HCT116 (cell line): ENCODE measurements at regions not wholly inside any gene's neighbourhood (a gene's known extent, or its start where the extent isn't known, plus 50 kb on each side); places are given as distances from the start of the nearest gene placed in this dataset.

Source experiments
- ATAC-seq: fragments of 200-7000 bp; cut with Tn5 transposase; 2 replicates; pipeline ENCODE4 v1.9.1; 2020; ENCODE audit warnings: mild to moderate bottlenecking, moderate library complexity
- BruUV-seq: library from RNA; stranded (reverse); fragments of 400-500 nt; replicated peaks from 2 replicates; lab custom pipeline; 2021; lab: Mats Ljungman, UMichigan
- CTCF ChIA-PET: fragments of 300-600 bp; sonication (Branson Sonifier 250); formaldehyde crosslinking; loops from one replicate; lab custom pipeline; 2021; ENCODE audit warnings: antibody characterized with exemption; lab: Charles Lee
- POLR2A ChIA-PET: fragments of 300-600, 350-600 bp; sonication (Branson Sonifier 250); formaldehyde crosslinking; loops from one replicate; lab custom pipeline; 2021; ENCODE audit warnings: antibody characterized with exemption; lab: Charles Lee
- RAD21 ChIA-PET, 2 experiments: fragments of 300-600 bp; sonication (Branson Sonifier 250); formaldehyde crosslinking; loops; one replicate each; lab custom pipeline; 2023; ENCODE audit warnings: low total read pairs in 2 of 2; ENCODE audit not compliant: uncharacterized antibody in 2 of 2, unreplicated experiment in 2 of 2, low non-redundant PET in 1 of 2; lab: Charles Lee
- DNase-seq: peaks from one replicate; pipeline ENCODE4 v3.0.0-alpha.2; 2010; ENCODE audit warnings: low read depth, low spot score
- H2AFZ ChIP-seq: fragments of 200-600 bp; shearing (Covaris generic), sonication (generic); 2 replicates; pipeline ENCODE4 v1.6.1; 2017; ENCODE audit warnings: low read depth, mixed run types, mixed read lengths, antibody characterized with exemption, low read length; ENCODE audit not compliant: poor library complexity, severe bottlenecking
- H3K27ac ChIP-seq: 2 replicates; pipeline ENCODE4 v1.5.1; 2012; ENCODE audit warnings: low read depth, low read length
- H3K27me3 ChIP-seq: fragments of 200-600 bp; sonication (generic); 2 replicates; pipeline ENCODE4 v1.6.1; 2016; ENCODE audit warnings: mixed run types, low read length, mixed read lengths; ENCODE audit not compliant: insufficient read depth
- H3K36me3 ChIP-seq, 2 experiments: fragments of 200-500 bp in 1 of 2; fragments of 200-600 bp in 1 of 2; sonication (Bioruptor generic) in 1 of 2; sonication (generic) in 1 of 2; 2 replicates each; pipeline versions ENCODE4 v1.5.1 to v1.6.1; 2014 to 2016; ENCODE audit warnings: low read length in 2 of 2, inconsistent platforms in 1 of 2, mixed read lengths in 1 of 2, mixed run types in 1 of 2; ENCODE audit not compliant: insufficient read depth in 2 of 2, control insufficient read depth in 1 of 2
- H3K4me1 ChIP-seq, 2 experiments: fragments of 200-600 bp in 1 of 2; sonication (generic) in 1 of 2; 2 replicates each; pipeline versions ENCODE4 v1.5.1 to v1.6.1; 2012 to 2017; ENCODE audit warnings: low read length in 2 of 2, inconsistent platforms in 1 of 2, mild to moderate bottlenecking in 1 of 2, mixed read lengths in 1 of 2, mixed run types in 1 of 2, moderate library complexity in 1 of 2; ENCODE audit not compliant: insufficient read depth in 2 of 2, control insufficient read depth in 1 of 2
- H3K4me2 ChIP-seq: fragments of 200-600 bp; sonication (generic); 2 replicates; pipeline ENCODE4 v1.6.1; 2017; ENCODE audit warnings: mixed run types, low read length, mixed read lengths
- H3K4me3 ChIP-seq, 2 experiments: fragments of 200-600 bp in 1 of 2; sonication (generic) in 1 of 2; replicated peaks in 1 of 2; 2 replicates each; pipeline ENCODE4 v1.5.1; 2011 to 2016; ENCODE audit warnings: low read length in 2 of 2, control low read depth in 1 of 2, low read depth in 1 of 2, mild to moderate bottlenecking in 1 of 2, mixed read lengths in 1 of 2, mixed run types in 1 of 2
- H3K79me2 ChIP-seq: fragments of 200-600 bp; sonication (generic); 2 replicates; pipeline ENCODE4 v1.6.1; 2017; ENCODE audit warnings: mild to moderate bottlenecking, mixed run types, low read length, moderate library complexity, mixed read lengths; ENCODE audit not compliant: insufficient read depth
- H3K9ac ChIP-seq: fragments of 200-600 bp; sonication (generic); 2 replicates; pipeline ENCODE4 v1.6.1; 2016; ENCODE audit warnings: low read length, mixed read lengths
- H3K9me2 ChIP-seq: fragments of 200-600 bp; sonication (generic), shearing (Covaris generic); 2 replicates; pipeline ENCODE4 v1.6.1; 2017; ENCODE audit warnings: mixed run types, mild to moderate bottlenecking, moderate library complexity; ENCODE audit not compliant: insufficient read depth
- H3K9me3 ChIP-seq, 2 experiments: fragments of 200-500 bp in 1 of 2; fragments of 200-600 bp in 1 of 2; sonication (Bioruptor generic) in 1 of 2; sonication (generic) in 1 of 2; 2 replicates each; pipeline ENCODE4 v1.6.1; 2014 to 2017; ENCODE audit warnings: low read length in 2 of 2, mixed read lengths in 2 of 2, inconsistent platforms in 1 of 2, low read depth in 1 of 2, mild to moderate bottlenecking in 1 of 2, mixed run types in 1 of 2, moderate library complexity in 1 of 2; ENCODE audit not compliant: control insufficient read depth in 1 of 2, insufficient read depth in 1 of 2
- H4K20me1 ChIP-seq: fragments of 200-600 bp; sonication (generic), shearing (Covaris generic); 2 replicates; pipeline ENCODE4 v1.6.1; 2017; ENCODE audit warnings: mixed run types, mild to moderate bottlenecking, moderate library complexity; ENCODE audit not compliant: insufficient read depth
- CEBPB ChIP-seq: IDR thresholded peaks from 2 replicates; pipeline ENCODE4 v1.6.1; 2012; ENCODE audit warnings: low read depth
- EGR1 ChIP-seq: IDR thresholded peaks from 2 replicates; pipeline ENCODE4 v1.6.1; 2012; ENCODE audit warnings: low read depth
- ELF1 ChIP-seq: IDR thresholded peaks from 2 replicates; pipeline ENCODE4 v1.6.1; 2012; ENCODE audit warnings: low read depth, borderline replicate concordance
- EZH2 ChIP-seq: fragments of 200-600 bp; sonication (generic); IDR thresholded peaks from 2 replicates; pipeline ENCODE4 v1.6.1; 2017; ENCODE audit warnings: antibody characterized with exemption, mixed run types
- EZH2phosphoT487 ChIP-seq: fragments of 200-600 bp; IDR thresholded peaks from 2 replicates; pipeline ENCODE4 v1.6.1; 2018; ENCODE audit warnings: antibody characterized with exemption, borderline replicate concordance
- FOSL1 ChIP-seq: IDR thresholded peaks from 2 replicates; pipeline ENCODE4 v1.6.1; 2012; ENCODE audit warnings: low read depth
- JUND ChIP-seq: IDR thresholded peaks from 2 replicates; pipeline ENCODE4 v1.6.1; 2012
- POLR2A ChIP-seq: IDR thresholded peaks from 2 replicates; pipeline ENCODE4 v1.7.0; 2011; ENCODE audit warnings: borderline replicate concordance; ENCODE audit not compliant: insufficient read depth, insufficient read length; ENCODE audit errors: extremely low read depth
- RAD21 ChIP-seq: IDR thresholded peaks from 2 replicates; pipeline ENCODE4 v1.6.1; 2012; ENCODE audit warnings: low read depth, mild to moderate bottlenecking
- SIN3A ChIP-seq: IDR thresholded peaks from 2 replicates; pipeline ENCODE4 v1.6.1; 2012; ENCODE audit warnings: low read depth
- SP1 ChIP-seq: IDR thresholded peaks from 2 replicates; pipeline ENCODE4 v1.6.1; 2012; ENCODE audit warnings: low read depth
- SRF ChIP-seq: IDR thresholded peaks from 2 replicates; pipeline ENCODE4 v1.6.1; 2012; ENCODE audit warnings: low read depth
- TCF7L2 ChIP-seq: IDR thresholded peaks from 2 replicates; pipeline ENCODE4 v1.7.0; 2011; ENCODE audit warnings: borderline replicate concordance, inconsistent platforms; ENCODE audit not compliant: insufficient read depth, insufficient read length; ENCODE audit errors: extremely low read depth
- YY1 ChIP-seq: IDR thresholded peaks from 2 replicates; pipeline ENCODE4 v1.6.1; 2011; ENCODE audit warnings: low read length, low read depth, moderate library complexity, mild to moderate bottlenecking; ENCODE audit not compliant: insufficient replicate concordance; ENCODE audit errors: extremely low read depth
- ZFX ChIP-seq: fragments of 450-650 bp; IDR thresholded peaks from 2 replicates; pipeline ENCODE4 v1.6.1; 2017
- ZNF274 ChIP-seq: fragments of 200-500 bp; sonication (Bioruptor generic); IDR thresholded peaks from 2 replicates; pipeline ENCODE4 v1.6.1; 2014; ENCODE audit warnings: mild to moderate bottlenecking, low read depth, low read length, inconsistent platforms
- intact Hi-C: fragments of 100-400 bp; cut with micrococcal nuclease; formaldehyde crosslinking; loops from 2 replicates; pipeline ENCODE4 v1.10.0; 2022
- TF ChIP-seq, protein P1 (sequence below), 3 experiments: fragments of 200-600 bp in 1 of 3; sonication (generic) in 1 of 3; IDR thresholded peaks in 2 of 3; conservative IDR thresholded peaks in 1 of 3; 2 replicates each; pipeline ENCODE4 v1.5.1; 2012 to 2017; ENCODE audit warnings: low read depth in 2 of 3, low read length in 2 of 3, antibody characterized with exemption in 1 of 3, borderline replicate concordance in 1 of 3, control low read depth in 1 of 3, mild to moderate bottlenecking in 1 of 3, mixed read lengths in 1 of 3, mixed run types in 1 of 3, moderate library complexity in 1 of 3; ENCODE audit not compliant: insufficient read depth in 1 of 3
- TF ChIP-seq, protein P2 (sequence below): IDR thresholded peaks from 2 replicates; pipeline ENCODE4 v1.6.1; 2012
- TF ChIP-seq, protein P3 (sequence below): IDR thresholded peaks from 2 replicates; pipeline ENCODE4 v1.6.1; 2012
- TF ChIP-seq, protein P4 (sequence below): IDR thresholded peaks from 2 replicates; pipeline ENCODE4 v1.6.1; 2011; ENCODE audit warnings: mild to moderate bottlenecking, low read length, moderate library complexity; ENCODE audit not compliant: insufficient replicate concordance; ENCODE audit errors: extremely low read depth

DNA sequence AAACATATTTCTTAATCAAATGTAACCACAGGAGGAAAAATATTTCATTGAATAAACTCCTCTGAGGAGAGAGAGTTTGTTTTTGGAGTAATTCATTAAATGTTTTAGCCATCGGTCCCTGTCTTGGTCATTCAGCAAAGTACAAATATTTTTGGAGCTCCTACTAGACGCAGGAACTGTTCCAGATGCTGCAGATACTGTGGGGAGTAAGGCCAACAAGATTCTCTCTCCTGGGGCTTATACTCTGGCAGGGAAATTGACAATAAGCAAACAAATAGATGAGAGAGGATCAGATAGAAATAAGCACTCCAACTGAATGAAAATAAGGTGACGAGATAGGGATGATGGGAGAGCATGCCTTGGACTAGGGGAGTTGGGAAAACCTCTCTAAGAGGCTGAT lies 264.1 kb downstream of the TTC8 start:
- no peak for ATAC-seq
- Histone ChIP-seq H3K27me3 (no peaks in the 10 kb centered on the region), H3K4me1 (no peaks in the 10 kb centered on the region), H4K20me1 (no peaks in the 10 kb centered on the region), H3K9ac (no peak overlapping the region), H3K9me2 (no peaks in the 10 kb centered on the region)
- intact Hi-C loops = no loop called here
- ChIA-PET CTCF (no interaction called here), POLR2A (no interaction called here)
- DNase-seq = no peak
- BruUV-seq = no TSS peak
- TF ChIP-seq JUND (no peak), ZNF274 (no peak), CEBPB (no peak), YY1 (no peak), ZFX (no peak), SP1 (no peak), SIN3A (no peak), RAD21 (no peak), EZH2 (no peak), ELF1 (no peak), EZH2phosphoT487 (no peak), SRF (no peak), EGR1 (no peak), FOSL1 (no peak), POLR2A (no peak), TCF7L2 (no peak)
- TF ChIP-seq, protein P1, sequence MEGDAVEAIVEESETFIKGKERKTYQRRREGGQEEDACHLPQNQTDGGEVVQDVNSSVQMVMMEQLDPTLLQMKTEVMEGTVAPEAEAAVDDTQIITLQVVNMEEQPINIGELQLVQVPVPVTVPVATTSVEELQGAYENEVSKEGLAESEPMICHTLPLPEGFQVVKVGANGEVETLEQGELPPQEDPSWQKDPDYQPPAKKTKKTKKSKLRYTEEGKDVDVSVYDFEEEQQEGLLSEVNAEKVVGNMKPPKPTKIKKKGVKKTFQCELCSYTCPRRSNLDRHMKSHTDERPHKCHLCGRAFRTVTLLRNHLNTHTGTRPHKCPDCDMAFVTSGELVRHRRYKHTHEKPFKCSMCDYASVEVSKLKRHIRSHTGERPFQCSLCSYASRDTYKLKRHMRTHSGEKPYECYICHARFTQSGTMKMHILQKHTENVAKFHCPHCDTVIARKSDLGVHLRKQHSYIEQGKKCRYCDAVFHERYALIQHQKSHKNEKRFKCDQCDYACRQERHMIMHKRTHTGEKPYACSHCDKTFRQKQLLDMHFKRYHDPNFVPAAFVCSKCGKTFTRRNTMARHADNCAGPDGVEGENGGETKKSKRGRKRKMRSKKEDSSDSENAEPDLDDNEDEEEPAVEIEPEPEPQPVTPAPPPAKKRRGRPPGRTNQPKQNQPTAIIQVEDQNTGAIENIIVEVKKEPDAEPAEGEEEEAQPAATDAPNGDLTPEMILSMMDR (IDR thresholded peaks at IDR 0.05 in 2 of 3, conservative IDR thresholded peaks at IDR 0.05 in 1 of 3; ENCODE audit: borderline replicate concordance in 1 of 3, insufficient read depth in 1 of 3, low read depth in 2 of 3, low read length in 2 of 3) = no peak
- TF ChIP-seq, protein P2, sequence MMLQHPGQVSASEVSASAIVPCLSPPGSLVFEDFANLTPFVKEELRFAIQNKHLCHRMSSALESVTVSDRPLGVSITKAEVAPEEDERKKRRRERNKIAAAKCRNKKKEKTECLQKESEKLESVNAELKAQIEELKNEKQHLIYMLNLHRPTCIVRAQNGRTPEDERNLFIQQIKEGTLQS = no peak
- TF ChIP-seq, protein P3, sequence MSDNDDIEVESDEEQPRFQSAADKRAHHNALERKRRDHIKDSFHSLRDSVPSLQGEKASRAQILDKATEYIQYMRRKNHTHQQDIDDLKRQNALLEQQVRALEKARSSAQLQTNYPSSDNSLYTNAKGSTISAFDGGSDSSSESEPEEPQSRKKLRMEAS = no peak
- TF ChIP-seq, protein P4, sequence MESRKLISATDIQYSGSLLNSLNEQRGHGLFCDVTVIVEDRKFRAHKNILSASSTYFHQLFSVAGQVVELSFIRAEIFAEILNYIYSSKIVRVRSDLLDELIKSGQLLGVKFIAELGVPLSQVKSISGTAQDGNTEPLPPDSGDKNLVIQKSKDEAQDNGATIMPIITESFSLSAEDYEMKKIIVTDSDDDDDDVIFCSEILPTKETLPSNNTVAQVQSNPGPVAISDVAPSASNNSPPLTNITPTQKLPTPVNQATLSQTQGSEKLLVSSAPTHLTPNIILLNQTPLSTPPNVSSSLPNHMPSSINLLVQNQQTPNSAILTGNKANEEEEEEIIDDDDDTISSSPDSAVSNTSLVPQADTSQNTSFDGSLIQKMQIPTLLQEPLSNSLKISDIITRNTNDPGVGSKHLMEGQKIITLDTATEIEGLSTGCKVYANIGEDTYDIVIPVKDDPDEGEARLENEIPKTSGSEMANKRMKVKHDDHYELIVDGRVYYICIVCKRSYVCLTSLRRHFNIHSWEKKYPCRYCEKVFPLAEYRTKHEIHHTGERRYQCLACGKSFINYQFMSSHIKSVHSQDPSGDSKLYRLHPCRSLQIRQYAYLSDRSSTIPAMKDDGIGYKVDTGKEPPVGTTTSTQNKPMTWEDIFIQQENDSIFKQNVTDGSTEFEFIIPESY = no peak
- TF ChIP-seq, all 23 proteins: peak for 0
- no peak overlapping the region for H3K4me3 ChIP-seq
- RAD21 ChIA-PET = no interaction called here
- H3K36me3 ChIP-seq = no peaks in the 10 kb centered on the region
- H3K9me3 ChIP-seq = peaks cover 3 to 7% of the 10 kb centered on the region in 2 experiments; a peak in 1 of 4 replicates
- H3K4me2 ChIP-seq = no peak overlapping the region
- no peaks in the 10 kb centered on the region for H3K79me2 ChIP-seq
- no peak overlapping the region for H2AFZ ChIP-seq
- H3K27ac ChIP-seq = no peak overlapping the region
